IMR-90 (cell line): ENCODE measurements at regions not wholly inside any gene's neighbourhood (a gene's known extent, or its start where the extent isn't known, plus 50 kb on each side); places are given as distances from the start of the nearest gene placed in this dataset.
A peak's percentile ranks its signal among the peaks of the same experiment; 100 is the strongest.

Source experiments
- ATAC-seq: fragments of 200-7000 bp; cut with Tn5 transposase; 2 replicates; pipeline ENCODE4 v1.9.1; 2020; ENCODE audit warnings: low read depth, mild to moderate bottlenecking, moderate library complexity
- BruUV-seq: library from RNA; stranded (reverse); fragments of 400-500 nt; replicated peaks from 2 replicates; lab custom pipeline; 2021; lab: Mats Ljungman, UMichigan
- CTCF ChIA-PET: fragments of 300-600 bp; formaldehyde crosslinking; extraction: SDS; loops from one replicate; lab custom pipeline; 2021; ENCODE audit warnings: antibody characterized with exemption; lab: Yijun Ruan, JAX
- POLR2A ChIA-PET: fragments of 300-600 bp; sonication (Branson Sonifier 250); formaldehyde crosslinking; loops from one replicate; lab custom pipeline; 2022; ENCODE audit warnings: antibody characterized with exemption; ENCODE audit not compliant: unreplicated experiment; lab: Charles Lee
- DNase-seq: peaks from one replicate; pipeline ENCODE4 v3.0.0; 2013
- H2AFZ ChIP-seq: replicated peaks from 2 replicates; pipeline ENCODE3; 2013; ENCODE audit warnings: low read length, mild to moderate bottlenecking; ENCODE audit not compliant: poor library complexity
- H2AK5ac ChIP-seq: 2 replicates; pipeline ENCODE4 v1.6.1; 2013; ENCODE audit warnings: low read depth, low read length, inconsistent platforms
- H2AK9ac ChIP-seq: replicated peaks from 2 replicates; pipeline ENCODE3; 2013; ENCODE audit warnings: mild to moderate bottlenecking, low read depth, low read length, moderate library complexity; ENCODE audit not compliant: poor library complexity
- H2BK120ac ChIP-seq: 2 replicates; pipeline ENCODE4 v1.6.1; 2013; ENCODE audit warnings: low read depth, low read length, inconsistent platforms
- H2BK15ac ChIP-seq: 3 replicates; pipeline ENCODE4 v1.6.1; 2013; ENCODE audit warnings: low read depth, low read length, inconsistent platforms
- H2BK20ac ChIP-seq: 2 replicates; pipeline ENCODE4 v1.6.1; 2013; ENCODE audit warnings: low read depth, mild to moderate bottlenecking, inconsistent platforms, low read length, moderate library complexity
- H2BK5ac ChIP-seq: 2 replicates; pipeline ENCODE4 v1.6.1; 2013; ENCODE audit warnings: mild to moderate bottlenecking, low read depth, low read length, inconsistent platforms; ENCODE audit not compliant: poor library complexity, severe bottlenecking
- H3K14ac ChIP-seq: replicated peaks from 2 replicates; pipeline ENCODE4 v1.6.1; 2013; ENCODE audit warnings: low read depth, low read length, inconsistent platforms
- H3K18ac ChIP-seq: 2 replicates; pipeline ENCODE4 v1.6.1; 2013; ENCODE audit warnings: low read depth, low read length, control low read depth
- H3K23ac ChIP-seq: 2 replicates; pipeline ENCODE4 v1.6.1; 2013; ENCODE audit warnings: low read depth, low read length, inconsistent platforms
- H3K27ac ChIP-seq: 2 replicates; pipeline ENCODE4 v1.5.1; 2013; ENCODE audit warnings: mild to moderate bottlenecking, control low read depth, low read length; ENCODE audit not compliant: insufficient read depth
- H3K27me3 ChIP-seq: 2 replicates; pipeline ENCODE4 v1.6.1; 2013; ENCODE audit warnings: low read length; ENCODE audit not compliant: control insufficient read depth, insufficient read depth
- H3K36me3 ChIP-seq: 2 replicates; pipeline ENCODE4 v1.6.1; 2013; ENCODE audit warnings: low read length, mixed read lengths; ENCODE audit not compliant: control insufficient read depth, insufficient read depth
- H3K4ac ChIP-seq: 2 replicates; pipeline ENCODE4 v1.6.1; 2013; ENCODE audit warnings: low read depth, low read length, inconsistent platforms
- H3K4me1 ChIP-seq: 2 replicates; pipeline ENCODE4 v1.6.1; 2013; ENCODE audit warnings: low read length, mixed read lengths; ENCODE audit not compliant: control insufficient read depth, insufficient read depth
- H3K4me2 ChIP-seq: 2 replicates; pipeline ENCODE4 v1.6.1; 2013; ENCODE audit warnings: low read depth, mild to moderate bottlenecking, control low read depth, low read length, moderate library complexity
- H3K4me3 ChIP-seq: 2 replicates; pipeline ENCODE4 v1.5.1; 2013; ENCODE audit warnings: low read depth, mild to moderate bottlenecking, control low read depth, low read length, moderate library complexity; ENCODE audit not compliant: insufficient read depth
- H3K56ac ChIP-seq: 2 replicates; pipeline ENCODE4 v1.6.1; 2013; ENCODE audit warnings: low read length, inconsistent platforms; ENCODE audit not compliant: insufficient read depth; ENCODE audit errors: extremely low read depth
- H3K79me1 ChIP-seq, 2 experiments: 2 replicates each; pipeline ENCODE4 v1.6.1; 2013; ENCODE audit warnings: low read length in 2 of 2, inconsistent platforms in 1 of 2, low read depth in 1 of 2
- H3K9ac ChIP-seq: 2 replicates; pipeline ENCODE4 v1.6.1; 2013; ENCODE audit warnings: low read depth, low read length, control low read depth
- H3K9me1 ChIP-seq: 2 replicates; pipeline ENCODE4 v1.6.1; 2013; ENCODE audit warnings: low read length, inconsistent platforms; ENCODE audit not compliant: insufficient read depth
- H3K9me3 ChIP-seq: 2 replicates; pipeline ENCODE4 v1.6.1; 2013; ENCODE audit warnings: low read length; ENCODE audit not compliant: control insufficient read depth, insufficient read depth
- H4K20me1 ChIP-seq: 2 replicates; pipeline ENCODE4 v1.6.1; 2013; ENCODE audit warnings: low read length, inconsistent platforms; ENCODE audit not compliant: insufficient read depth
- H4K5ac ChIP-seq: 2 replicates; pipeline ENCODE4 v1.6.1; 2013; ENCODE audit warnings: mild to moderate bottlenecking, low read depth, low read length, control low read depth
- H4K8ac ChIP-seq, 2 experiments: 2 replicates each; pipeline ENCODE4 v1.6.1; 2013; ENCODE audit warnings: low read depth in 2 of 2, low read length in 2 of 2, control low read depth in 1 of 2, inconsistent platforms in 1 of 2
- H4K91ac ChIP-seq: 2 replicates; pipeline ENCODE4 v1.6.1; 2013; ENCODE audit warnings: low read depth, low read length, inconsistent platforms; ENCODE audit not compliant: insufficient read depth
- BHLHE40 ChIP-seq: fragments of 150-350 bp; IDR thresholded peaks from 2 replicates; pipeline ENCODE4 v1.6.1; 2016; ENCODE audit warnings: mild to moderate bottlenecking, low read depth, low read length
- CEBPB ChIP-seq: IDR thresholded peaks from 2 replicates; pipeline ENCODE4 v1.6.1; 2012; ENCODE audit warnings: low read depth, low read length, improper control_type of control experiment
- CHD1 ChIP-seq: IDR thresholded peaks from 2 replicates; pipeline ENCODE4 v1.6.1; 2012; ENCODE audit warnings: low read depth, low read length, improper control_type of control experiment
- FOS ChIP-seq: fragments of 150-350 bp; IDR thresholded peaks from 2 replicates; pipeline ENCODE4 v1.6.1; 2016; ENCODE audit warnings: low read depth, low read length
- MAFK ChIP-seq: IDR thresholded peaks from 2 replicates; pipeline ENCODE4 v1.6.1; 2012; ENCODE audit warnings: low read depth, low read length, improper control_type of control experiment
- MAZ ChIP-seq: IDR thresholded peaks from 2 replicates; pipeline ENCODE4 v1.6.1; 2012; ENCODE audit warnings: low read depth, mild to moderate bottlenecking, low read length, improper control_type of control experiment, moderate library complexity, borderline replicate concordance
- MXI1 ChIP-seq: IDR thresholded peaks from 2 replicates; pipeline ENCODE4 v1.6.1; 2012; ENCODE audit warnings: low read depth, mild to moderate bottlenecking, low read length, moderate library complexity, borderline replicate concordance
- NFE2L2 ChIP-seq: fragments of 150-350 bp; IDR thresholded peaks from 2 replicates; pipeline ENCODE4 v1.6.1; 2016; ENCODE audit warnings: low read depth, mild to moderate bottlenecking, low read length
- POLR2A ChIP-seq: IDR thresholded peaks from 2 replicates; pipeline ENCODE4 v1.6.1; 2012; ENCODE audit warnings: mild to moderate bottlenecking, low read depth, low read length
- RAD21 ChIP-seq: IDR thresholded peaks from 2 replicates; pipeline ENCODE4 v1.6.1; 2012; ENCODE audit warnings: low read length, improper control_type of control experiment
- RCOR1 ChIP-seq: IDR thresholded peaks from 2 replicates; pipeline ENCODE4 v1.6.1; 2012; ENCODE audit warnings: mild to moderate bottlenecking, low read length, improper control_type of control experiment; ENCODE audit not compliant: insufficient replicate concordance
- SMC3 ChIP-seq: fragments of 150-350 bp; IDR thresholded peaks from 2 replicates; pipeline ENCODE4 v1.6.1; 2016; ENCODE audit warnings: low read depth, mild to moderate bottlenecking, antibody characterized with exemption, low read length, moderate library complexity
- WGBS, 2 experiments: methylation state at CpG; one replicate each; pipeline versions ENCODE4 v1.1.5 to v1.1.7; 2013; ENCODE audit warnings: missing lambda C conversion rate in 2 of 2; ENCODE audit not compliant: insufficient read length in 1 of 2; ENCODE audit errors: extremely low coverage in 2 of 2; 5-methylcytosine and 5-hydroxymethylcytosine counted together
- dilution Hi-C: fragments of 300-500 bp; cut with HindIII; formaldehyde crosslinking; loops from one replicate; pipeline ENCODE4 v1.14.3; 2018; ENCODE audit warnings: low sequenced_read_pairs; ENCODE audit not compliant: unreplicated experiment
- in situ Hi-C: fragments of 300-500 bp; cut with MboI; formaldehyde crosslinking; loops from 3 replicates; pipeline ENCODE4 v1.14.3; 2019; ENCODE audit warnings: low sequenced_read_pairs, inconsistent platforms, mixed read lengths
- intact Hi-C: fragments of 100-400 bp; cut with micrococcal nuclease; formaldehyde crosslinking; loops from 2 replicates; pipeline ENCODE4 v1.10.0; 2022
- TF ChIP-seq, protein P1 (sequence below): conservative IDR thresholded peaks from 2 replicates; pipeline ENCODE4 v1.5.1; 2012; ENCODE audit warnings: mild to moderate bottlenecking, low read depth, low read length, improper control_type of control experiment
- TF ChIP-seq, protein P2 (sequence below): fragments of 150-350 bp; IDR thresholded peaks from 2 replicates; pipeline ENCODE4 v1.6.1; 2017; ENCODE audit warnings: mild to moderate bottlenecking, antibody characterized with exemption, low read length, low read depth
- TF ChIP-seq, protein P3 (sequence below): fragments of 150-350 bp; IDR thresholded peaks from 2 replicates; pipeline ENCODE4 v1.6.1; 2016; ENCODE audit warnings: low read depth, mild to moderate bottlenecking, low read length, moderate library complexity, borderline replicate concordance

DNA sequence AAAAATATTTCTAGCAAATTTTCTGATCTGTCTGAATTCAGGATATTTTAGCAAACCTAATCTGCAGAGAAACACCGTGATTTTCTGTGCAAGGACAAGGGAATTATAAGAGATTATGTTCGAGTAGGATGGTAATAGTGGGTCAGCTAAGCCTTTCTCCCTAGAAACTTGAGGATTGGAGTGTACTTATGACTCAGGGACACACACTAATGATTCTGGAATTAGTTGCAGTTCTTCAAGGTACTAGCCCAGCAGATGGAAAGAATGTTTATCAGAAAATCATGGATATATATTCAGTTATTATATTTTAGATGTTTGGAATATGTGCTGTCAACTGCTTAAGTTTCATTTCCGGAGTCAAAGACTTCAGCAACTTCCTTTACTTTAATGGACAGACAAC is 177.1 kb upstream of the MAP3K7 start:
- dilution Hi-C loops (no loop called here), intact Hi-C loops (no loop called here), in situ Hi-C loops (no loop called here)
- ChIA-PET POLR2A (no interaction called here), CTCF (no interaction called here)
- DNase-seq (peak; percentile 70), ATAC-seq (peak; percentile 57)
- TF ChIP-seq POLR2A (no peak), RCOR1 (no peak), RAD21 (no peak), MAFK (no peak), CEBPB (no peak), SMC3 (no peak), MXI1 (no peak), NFE2L2 (no peak), MAZ (no peak), FOS (no peak), CHD1 (no peak), BHLHE40 (no peak)
- TF ChIP-seq, protein P1, sequence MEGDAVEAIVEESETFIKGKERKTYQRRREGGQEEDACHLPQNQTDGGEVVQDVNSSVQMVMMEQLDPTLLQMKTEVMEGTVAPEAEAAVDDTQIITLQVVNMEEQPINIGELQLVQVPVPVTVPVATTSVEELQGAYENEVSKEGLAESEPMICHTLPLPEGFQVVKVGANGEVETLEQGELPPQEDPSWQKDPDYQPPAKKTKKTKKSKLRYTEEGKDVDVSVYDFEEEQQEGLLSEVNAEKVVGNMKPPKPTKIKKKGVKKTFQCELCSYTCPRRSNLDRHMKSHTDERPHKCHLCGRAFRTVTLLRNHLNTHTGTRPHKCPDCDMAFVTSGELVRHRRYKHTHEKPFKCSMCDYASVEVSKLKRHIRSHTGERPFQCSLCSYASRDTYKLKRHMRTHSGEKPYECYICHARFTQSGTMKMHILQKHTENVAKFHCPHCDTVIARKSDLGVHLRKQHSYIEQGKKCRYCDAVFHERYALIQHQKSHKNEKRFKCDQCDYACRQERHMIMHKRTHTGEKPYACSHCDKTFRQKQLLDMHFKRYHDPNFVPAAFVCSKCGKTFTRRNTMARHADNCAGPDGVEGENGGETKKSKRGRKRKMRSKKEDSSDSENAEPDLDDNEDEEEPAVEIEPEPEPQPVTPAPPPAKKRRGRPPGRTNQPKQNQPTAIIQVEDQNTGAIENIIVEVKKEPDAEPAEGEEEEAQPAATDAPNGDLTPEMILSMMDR = no peak
- TF ChIP-seq, protein P2, sequence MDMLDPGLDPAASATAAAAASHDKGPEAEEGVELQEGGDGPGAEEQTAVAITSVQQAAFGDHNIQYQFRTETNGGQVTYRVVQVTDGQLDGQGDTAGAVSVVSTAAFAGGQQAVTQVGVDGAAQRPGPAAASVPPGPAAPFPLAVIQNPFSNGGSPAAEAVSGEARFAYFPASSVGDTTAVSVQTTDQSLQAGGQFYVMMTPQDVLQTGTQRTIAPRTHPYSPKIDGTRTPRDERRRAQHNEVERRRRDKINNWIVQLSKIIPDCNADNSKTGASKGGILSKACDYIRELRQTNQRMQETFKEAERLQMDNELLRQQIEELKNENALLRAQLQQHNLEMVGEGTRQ = no peak
- TF ChIP-seq, protein P3, sequence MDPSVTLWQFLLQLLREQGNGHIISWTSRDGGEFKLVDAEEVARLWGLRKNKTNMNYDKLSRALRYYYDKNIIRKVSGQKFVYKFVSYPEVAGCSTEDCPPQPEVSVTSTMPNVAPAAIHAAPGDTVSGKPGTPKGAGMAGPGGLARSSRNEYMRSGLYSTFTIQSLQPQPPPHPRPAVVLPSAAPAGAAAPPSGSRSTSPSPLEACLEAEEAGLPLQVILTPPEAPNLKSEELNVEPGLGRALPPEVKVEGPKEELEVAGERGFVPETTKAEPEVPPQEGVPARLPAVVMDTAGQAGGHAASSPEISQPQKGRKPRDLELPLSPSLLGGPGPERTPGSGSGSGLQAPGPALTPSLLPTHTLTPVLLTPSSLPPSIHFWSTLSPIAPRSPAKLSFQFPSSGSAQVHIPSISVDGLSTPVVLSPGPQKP = no peak
- no peak overlapping the region for H3K18ac ChIP-seq
- H4K5ac ChIP-seq = no peak overlapping the region
- no peak overlapping the region for H2BK5ac ChIP-seq
- no peak overlapping the region for H3K9ac ChIP-seq
- no peaks in the 10 kb centered on the region for H3K36me3 ChIP-seq
- no peak overlapping the region for H3K4ac ChIP-seq
- H3K27ac ChIP-seq = no peak overlapping the region
- H3K79me1 ChIP-seq = no peaks in the 10 kb centered on the region
- no peak overlapping the region for H3K56ac ChIP-seq
- no TSS peak for BruUV-seq
- H2AFZ ChIP-seq = no peak overlapping the region
- H2AK5ac ChIP-seq = no peak overlapping the region
- H2BK15ac ChIP-seq = no peak overlapping the region
- H3K9me1 ChIP-seq = no peaks in the 10 kb centered on the region
- 0% methylated on average over 1 of the region's 3 CpGs; no CpG with 5 or more reads in 1 of the 2 experiments for WGBS, 2 experiments
- H3K4me1 ChIP-seq = no peaks in the 10 kb centered on the region
- H3K23ac ChIP-seq = no peak overlapping the region
- no peak overlapping the region for H3K14ac ChIP-seq
- H3K27me3 ChIP-seq = no peaks in the 10 kb centered on the region
- H3K4me3 ChIP-seq = no peak overlapping the region
- no peak overlapping the region for H2AK9ac ChIP-seq
- no peak overlapping the region for H3K4me2 ChIP-seq
- no peak overlapping the region for H2BK120ac ChIP-seq
- no peaks in the 10 kb centered on the region for H3K9me3 ChIP-seq
- no peak overlapping the region for H2BK20ac ChIP-seq
- no peaks in the 10 kb centered on the region for H4K20me1 ChIP-seq
- H4K8ac ChIP-seq = no peak overlapping the region
- no peak overlapping the region for H4K91ac ChIP-seq
